OCI-LY3 (cell line): ENCODE measurements at regions not wholly inside any gene's neighbourhood (a gene's known extent, or its start where the extent isn't known, plus 50 kb on each side); places are given as distances from the start of the nearest gene placed in this dataset.

Experiments used
- EZH2phosphoT487 ChIP-seq: fragments of 200-600 bp; shearing (Covaris generic); IDR thresholded peaks from 2 replicates; pipeline ENCODE4 v1.6.1; 2018; ENCODE audit warnings: antibody characterized with exemption, mixed run types, low read depth
- TF ChIP-seq, protein P1 (sequence below): fragments of 200-600, 300-600 bp; sonication (generic); IDR thresholded peaks from 2 replicates; pipeline ENCODE4 v1.5.1; 2014; ENCODE audit warnings: antibody characterized with exemption, low read length, low read depth

DNA sequence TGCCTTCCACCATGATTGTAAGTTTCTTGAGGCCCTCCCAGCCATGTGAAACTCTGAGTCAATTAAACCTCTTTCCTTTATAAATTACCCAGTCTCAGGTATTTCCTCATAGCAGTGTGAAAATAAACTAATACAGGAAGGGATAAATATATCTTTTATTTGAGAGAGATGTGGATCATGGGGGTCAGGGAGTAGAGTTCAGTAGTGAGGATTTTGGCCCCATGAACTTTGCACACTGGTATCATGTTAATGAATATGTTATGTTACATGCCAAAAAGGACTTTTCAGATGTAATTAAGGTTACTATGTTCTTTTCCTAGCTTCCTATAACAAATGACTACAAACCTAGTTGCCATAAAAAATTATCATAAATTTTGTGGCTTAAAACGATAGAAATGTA lies 1393.7 kb downstream of the DSC3 start:
- TF ChIP-seq, protein P1, sequence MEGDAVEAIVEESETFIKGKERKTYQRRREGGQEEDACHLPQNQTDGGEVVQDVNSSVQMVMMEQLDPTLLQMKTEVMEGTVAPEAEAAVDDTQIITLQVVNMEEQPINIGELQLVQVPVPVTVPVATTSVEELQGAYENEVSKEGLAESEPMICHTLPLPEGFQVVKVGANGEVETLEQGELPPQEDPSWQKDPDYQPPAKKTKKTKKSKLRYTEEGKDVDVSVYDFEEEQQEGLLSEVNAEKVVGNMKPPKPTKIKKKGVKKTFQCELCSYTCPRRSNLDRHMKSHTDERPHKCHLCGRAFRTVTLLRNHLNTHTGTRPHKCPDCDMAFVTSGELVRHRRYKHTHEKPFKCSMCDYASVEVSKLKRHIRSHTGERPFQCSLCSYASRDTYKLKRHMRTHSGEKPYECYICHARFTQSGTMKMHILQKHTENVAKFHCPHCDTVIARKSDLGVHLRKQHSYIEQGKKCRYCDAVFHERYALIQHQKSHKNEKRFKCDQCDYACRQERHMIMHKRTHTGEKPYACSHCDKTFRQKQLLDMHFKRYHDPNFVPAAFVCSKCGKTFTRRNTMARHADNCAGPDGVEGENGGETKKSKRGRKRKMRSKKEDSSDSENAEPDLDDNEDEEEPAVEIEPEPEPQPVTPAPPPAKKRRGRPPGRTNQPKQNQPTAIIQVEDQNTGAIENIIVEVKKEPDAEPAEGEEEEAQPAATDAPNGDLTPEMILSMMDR, result no peak
- TF ChIP-seq EZH2phosphoT487, result no peak
